Right lobe of liver (tissue), 6 donors: ENCODE measurements at regions not wholly inside any gene's neighbourhood (a gene's known extent, or its start where the extent isn't known, plus 50 kb on each side); places are given as distances from the start of the nearest gene placed in this dataset.

Source experiments
- ATAC-seq, 4 donors: fragments of 200-7000 bp; cut with Tn5 transposase; one replicate each; pipeline ENCODE4 v1.9.1; 2020; ENCODE audit warnings: mild to moderate bottlenecking in 4 of 4, moderate library complexity in 4 of 4
- DNase-seq, 3 donors: peaks; one replicate each; pipeline ENCODE4 v3.0.0-alpha.2; 2020
- H3K27ac ChIP-seq, 3 donors: fragments of 200-600 bp; one replicate each; pipeline ENCODE4 v1.8.0; 2022
- H3K27me3 ChIP-seq, 2 donors: fragments of 200-600 bp; one replicate each; pipeline ENCODE4 v1.8.0; 2022
- H3K36me3 ChIP-seq, 4 donors: fragments of 200-600 bp; sonication (generic) in 1 of 4; one replicate each; pipeline versions ENCODE4 v1.5.1 to v1.8.0; 2017 to 2022; ENCODE audit warnings: control low read depth in 1 of 4
- H3K4me1 ChIP-seq, 4 donors: fragments of 200-600 bp; sonication (generic) in 1 of 4; one replicate each; pipeline versions ENCODE4 v1.5.1 to v1.8.0; 2017 to 2022; ENCODE audit warnings: control low read depth in 1 of 4
- H3K4me3 ChIP-seq, 3 donors: fragments of 200-600 bp; one replicate each; pipeline ENCODE4 v1.8.0; 2022
- H3K9me3 ChIP-seq, 4 donors: fragments of 200-600 bp; sonication (generic) in 1 of 4; one replicate each; pipeline versions ENCODE4 v1.5.1 to v1.8.0; 2017 to 2022; ENCODE audit warnings: control low read depth in 1 of 4
- POLR2A ChIP-seq: fragments of 450-650 bp; IDR thresholded peaks from one replicate; pipeline ENCODE4 v1.6.1; 2017; ENCODE audit warnings: antibody characterized with exemption, mild to moderate bottlenecking
- WGBS: methylation state at CpG from one replicate; pipeline ENCODE4 v1.1.6; 2018; ENCODE audit warnings: low coverage, low lambda C conversion rate; ENCODE audit not compliant: insufficient coverage; ENCODE audit errors: missing lambda C conversion rate; 5-methylcytosine and 5-hydroxymethylcytosine counted together
- intact Hi-C, 2 donors: fragments of 100-400 bp; cut with DNase I; formaldehyde crosslinking; loops; one replicate each; pipeline versions ENCODE4 v1.11.2 to v1.14.1; 2022
- TF ChIP-seq, protein P1 (sequence below), 4 donors: fragments of 200-600 bp in 3 of 4; fragments of 450-650 bp in 1 of 4; IDR thresholded peaks; one replicate each; pipeline versions ENCODE4 v1.5.1 to v1.8.0; 2016 to 2022; ENCODE audit warnings: antibody characterized with exemption in 4 of 4, mild to moderate bottlenecking in 2 of 4
- donor health status: DM: no; HTN: yes; CAD: no.
- donor health status: DM: no; HTN: no; CAD: no.
- donor health status: DM: no; HTN: no; CAD: no.
- donor health status: DM: no; HTN: yes; CAD: no.
- donor health status: DM: no; HTN: yes; CAD: no.

DNA sequence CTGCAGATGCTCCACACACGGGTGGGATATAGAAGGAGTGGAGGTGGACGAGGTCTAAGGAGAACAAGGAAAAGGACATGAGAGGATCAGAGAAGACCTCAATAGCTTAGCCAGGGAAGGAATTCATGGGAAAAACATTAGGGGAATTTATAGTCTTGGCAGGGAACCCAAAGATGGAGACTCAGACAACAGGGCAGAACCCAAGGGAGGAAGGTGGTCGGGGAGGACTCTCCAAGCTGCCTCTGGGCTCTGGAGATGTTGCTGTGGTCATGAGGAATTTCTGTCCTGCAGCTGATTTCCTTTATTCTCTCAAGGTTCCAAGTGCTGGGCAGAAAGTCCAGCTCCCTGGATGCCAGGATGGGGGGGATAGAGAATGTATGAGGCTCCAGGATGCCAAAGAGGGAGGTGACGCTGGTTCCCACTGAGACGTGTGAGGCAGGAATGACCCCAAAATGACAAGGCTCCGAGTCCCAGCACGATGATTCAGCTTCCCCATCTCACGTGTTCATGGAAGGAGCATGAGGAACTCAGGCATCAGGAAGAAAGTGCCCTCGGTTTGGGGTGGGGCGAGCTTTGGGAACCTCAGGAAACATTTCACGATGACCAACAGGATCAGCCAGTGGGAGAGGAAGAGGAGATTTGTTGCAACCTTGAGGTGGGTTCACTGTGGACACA, 57.0 kb upstream of the PPP2R3B start:
- Histone ChIP-seq H3K36me3 (no peaks in the 10 kb centered on the region), H3K4me1 (no peaks in the 10 kb centered on the region), H3K27ac (no peak overlapping the region), H3K9me3 (no peaks in the 10 kb centered on the region), H3K27me3 (no peaks in the 10 kb centered on the region), H3K4me3 (no peak overlapping the region)
- TF ChIP-seq, protein P1, sequence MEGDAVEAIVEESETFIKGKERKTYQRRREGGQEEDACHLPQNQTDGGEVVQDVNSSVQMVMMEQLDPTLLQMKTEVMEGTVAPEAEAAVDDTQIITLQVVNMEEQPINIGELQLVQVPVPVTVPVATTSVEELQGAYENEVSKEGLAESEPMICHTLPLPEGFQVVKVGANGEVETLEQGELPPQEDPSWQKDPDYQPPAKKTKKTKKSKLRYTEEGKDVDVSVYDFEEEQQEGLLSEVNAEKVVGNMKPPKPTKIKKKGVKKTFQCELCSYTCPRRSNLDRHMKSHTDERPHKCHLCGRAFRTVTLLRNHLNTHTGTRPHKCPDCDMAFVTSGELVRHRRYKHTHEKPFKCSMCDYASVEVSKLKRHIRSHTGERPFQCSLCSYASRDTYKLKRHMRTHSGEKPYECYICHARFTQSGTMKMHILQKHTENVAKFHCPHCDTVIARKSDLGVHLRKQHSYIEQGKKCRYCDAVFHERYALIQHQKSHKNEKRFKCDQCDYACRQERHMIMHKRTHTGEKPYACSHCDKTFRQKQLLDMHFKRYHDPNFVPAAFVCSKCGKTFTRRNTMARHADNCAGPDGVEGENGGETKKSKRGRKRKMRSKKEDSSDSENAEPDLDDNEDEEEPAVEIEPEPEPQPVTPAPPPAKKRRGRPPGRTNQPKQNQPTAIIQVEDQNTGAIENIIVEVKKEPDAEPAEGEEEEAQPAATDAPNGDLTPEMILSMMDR (IDR thresholded peaks at IDR 0.05) = no peak
- TF ChIP-seq POLR2A = no peak
- DNase-seq (peak in 1 of 3 donors; percentile 21), ATAC-seq (no peak)
- intact Hi-C loops = no loop called here
- 51% methylated on average over 11 of the region's 11 CpGs for WGBS

DNA sequence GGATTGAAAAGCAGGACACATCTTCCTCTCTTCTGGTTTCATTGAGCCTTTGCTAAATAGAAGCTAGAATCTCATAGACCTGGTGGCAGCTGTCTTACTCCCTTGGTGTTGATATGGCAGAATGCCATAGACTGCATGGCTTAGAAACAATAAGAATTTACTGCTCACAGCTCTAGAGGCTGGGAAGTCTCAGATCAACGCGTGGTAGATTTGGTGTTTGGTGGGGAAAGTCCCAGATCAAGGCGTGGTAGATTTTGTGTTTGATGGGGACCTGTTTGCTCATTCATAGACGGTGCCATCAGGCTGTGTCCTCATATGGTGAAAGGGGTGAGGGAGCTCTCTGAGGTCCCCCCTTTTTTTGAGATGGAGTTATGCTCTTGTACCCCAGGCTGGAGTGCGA, 57.6 kb upstream of the PPP2R3B start:
- no peaks in the 10 kb centered on the region for H3K36me3 ChIP-seq
- DNase-seq = peak in 1 of 3 donors; percentile 7
- intact Hi-C loops = no loop called here
- no peak for ATAC-seq
- TF ChIP-seq POLR2A = no peak
- TF ChIP-seq, protein P1 (IDR thresholded peaks at IDR 0.05) = no peak
- 74% methylated on average over 4 of the region's 5 CpGs for WGBS
- no peaks in the 10 kb centered on the region for H3K4me1 ChIP-seq
- no peak overlapping the region for H3K4me3 ChIP-seq
- no peaks in the 10 kb centered on the region for H3K27me3 ChIP-seq
- H3K9me3 ChIP-seq = no peaks in the 10 kb centered on the region
- no peak overlapping the region for H3K27ac ChIP-seq

DNA sequence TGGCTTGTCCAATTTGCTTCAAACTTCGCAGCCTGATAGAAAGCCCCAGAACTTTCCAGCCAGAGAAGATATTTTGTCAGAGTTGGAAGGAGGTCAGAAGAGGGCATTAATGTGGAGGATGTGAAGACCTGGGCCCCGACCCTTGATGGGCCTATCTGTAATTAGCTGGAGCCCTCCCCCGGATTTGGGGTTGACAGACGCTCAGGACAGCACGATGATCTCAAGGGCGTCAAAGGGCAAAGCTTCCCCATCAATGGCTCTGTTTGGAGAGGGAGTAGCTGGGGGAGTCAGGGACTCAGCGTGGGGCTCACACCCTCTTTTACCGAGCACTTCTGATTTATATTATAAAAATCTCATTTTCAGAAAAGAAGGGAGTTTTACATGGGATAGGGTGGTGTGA, 59.0 kb upstream of the PPP2R3B start:
- no peak overlapping the region for H3K27ac ChIP-seq
- no peaks in the 10 kb centered on the region for H3K27me3 ChIP-seq
- H3K36me3 ChIP-seq = no peaks in the 10 kb centered on the region
- TF ChIP-seq POLR2A = no peak
- TF ChIP-seq, protein P1 (IDR thresholded peaks at IDR 0.05) = no peak
- H3K4me1 ChIP-seq = no peaks in the 10 kb centered on the region
- no peak overlapping the region for H3K4me3 ChIP-seq
- DNase-seq (peak in 1 of 3 donors; percentile 22), ATAC-seq (no peak)
- no peaks in the 10 kb centered on the region for H3K9me3 ChIP-seq
- WGBS = 17% methylated on average over 8 of the region's 8 CpGs
- intact Hi-C loops = no loop called here

DNA sequence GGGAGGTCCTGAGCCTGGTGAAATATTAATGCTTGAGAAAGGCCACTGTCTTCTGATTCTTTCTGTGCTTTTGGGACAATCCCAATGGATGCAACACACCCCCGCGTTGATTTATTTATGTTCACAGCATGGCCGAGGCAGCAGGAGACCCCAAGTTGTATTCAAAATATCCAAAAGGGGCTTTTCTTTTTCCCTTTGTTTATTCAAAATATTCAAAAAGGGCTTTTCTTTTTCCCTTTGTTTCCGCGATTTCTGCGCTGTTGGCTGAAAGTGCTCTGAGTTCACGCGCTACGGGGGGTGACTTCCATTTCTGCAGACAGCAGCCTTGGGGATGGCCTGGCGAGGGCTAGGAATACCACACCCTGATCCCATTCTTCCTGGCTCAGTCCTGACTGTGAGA, 59.5 kb upstream of the PPP2R3B start:
- no peak for ATAC-seq
- intact Hi-C loops = no loop called here
- H3K9me3 ChIP-seq = no peaks in the 10 kb centered on the region

More for the DNA sequence above, 59.5 kb upstream of the PPP2R3B start:
- Histone ChIP-seq H3K27ac (no peak overlapping the region), H3K36me3 (no peaks in the 10 kb centered on the region), H3K27me3 (no peaks in the 10 kb centered on the region), H3K4me3 (no peak overlapping the region), H3K4me1 (no peaks in the 10 kb centered on the region)
- DNase-seq = peak in 1 of 3 donors; percentile 2
- 5% methylated on average over 10 of the region's 10 CpGs for WGBS
- no peak for TF ChIP-seq POLR2A
- TF ChIP-seq, protein P1 (IDR thresholded peaks at IDR 0.05) = no peak
